Activated CD4-positive, alpha-beta T cell treated with anti-CD3 and anti-CD28 coated beads, Interleukin-2, amount 50 U/mL, for 48 hours (primary cell): ENCODE measurements at regions not wholly inside any gene's neighbourhood (a gene's known extent, or its start where the extent isn't known, plus 50 kb on each side); places are given as distances from the start of the nearest gene placed in this dataset.
"Not testable (repeated sequence)": the region's sequence is repeated elsewhere in the genome, so short reads cannot be mapped to it uniquely, and the experiment has no call there.

Experiments used
- DNase-seq, 2 experiments: peaks; one replicate each; pipeline ENCODE4 v3.0.0-alpha.2; 2020

- no peak for DNase-seq
Observed at GRCh38 chr6:68052234-68052633, 582.8 kb upstream of the ADGRB3 start.

GRCh38 chr6:68049562-68049961 is 585.5 kb upstream of the ADGRB3 start:
- DNase-seq: no peak

GRCh38 chr6:68046756-68047155 is 588.3 kb upstream of the ADGRB3 start:
- no peak for DNase-seq

GRCh38 chr6:68046302-68046701 is 588.8 kb upstream of the ADGRB3 start:
- DNase-seq: no peak

- no peak for DNase-seq
Observed at GRCh38 chr6:68045193-68045592, 589.9 kb upstream of the ADGRB3 start.

- DNase-seq: no peak
Observed at GRCh38 chr6:68044264-68044663, 590.8 kb upstream of the ADGRB3 start.

- DNase-seq: no peak
Observed at GRCh38 chr6:68043122-68043398, 592.0 kb upstream of the ADGRB3 start.

- DNase-seq: no peak
Observed at GRCh38 chr6:68042339-68043121, 592.6 kb upstream of the ADGRB3 start.

GRCh38 chr6:68040780-68041179 is 594.3 kb upstream of the ADGRB3 start:
- DNase-seq: no peak

GRCh38 chr6:68040312-68040778 is 594.7 kb upstream of the ADGRB3 start:
- DNase-seq: no peak

- no peak for DNase-seq
Observed at GRCh38 chr6:68039641-68040311, 595.3 kb upstream of the ADGRB3 start.

GRCh38 chr6:68038815-68039408 is 596.2 kb upstream of the ADGRB3 start:
- DNase-seq: no peak

GRCh38 chr6:68032217-68032616 is 602.9 kb upstream of the ADGRB3 start:
- DNase-seq: no peak

- DNase-seq: no peak
Observed at GRCh38 chr6:68031054-68031453, 604.0 kb upstream of the ADGRB3 start.

GRCh38 chr6:68026483-68026882 is 608.6 kb upstream of the ADGRB3 start:
- no peak for DNase-seq

- DNase-seq: no peak
Observed at GRCh38 chr6:68025764-68026163, 609.3 kb upstream of the ADGRB3 start.

GRCh38 chr6:68024570-68025269 is 610.4 kb upstream of the ADGRB3 start:
- DNase-seq: no peak

- not testable (repeated sequence) for DNase-seq
Observed at GRCh38 chr6:68022968-68023367, 612.1 kb upstream of the ADGRB3 start.

GRCh38 chr6:68013780-68014515 is 621.1 kb upstream of the ADGRB3 start:
- DNase-seq: no peak

- DNase-seq: no peak
Observed at GRCh38 chr6:68012822-68013221, 622.3 kb upstream of the ADGRB3 start.

- DNase-seq: no peak
Observed at GRCh38 chr6:68010936-68011335, 624.1 kb upstream of the ADGRB3 start.

- DNase-seq: no peak
Observed at GRCh38 chr6:68008445-68008844, 626.6 kb upstream of the ADGRB3 start.

GRCh38 chr6:68007717-68008116 is 627.4 kb upstream of the ADGRB3 start:
- no peak for DNase-seq
